ENCODE measurements at regions not wholly inside any gene's neighbourhood (a gene's known extent, or its start where the extent isn't known, plus 50 kb on each side); places are given as distances from the start of the nearest gene placed in this dataset.

DNA sequence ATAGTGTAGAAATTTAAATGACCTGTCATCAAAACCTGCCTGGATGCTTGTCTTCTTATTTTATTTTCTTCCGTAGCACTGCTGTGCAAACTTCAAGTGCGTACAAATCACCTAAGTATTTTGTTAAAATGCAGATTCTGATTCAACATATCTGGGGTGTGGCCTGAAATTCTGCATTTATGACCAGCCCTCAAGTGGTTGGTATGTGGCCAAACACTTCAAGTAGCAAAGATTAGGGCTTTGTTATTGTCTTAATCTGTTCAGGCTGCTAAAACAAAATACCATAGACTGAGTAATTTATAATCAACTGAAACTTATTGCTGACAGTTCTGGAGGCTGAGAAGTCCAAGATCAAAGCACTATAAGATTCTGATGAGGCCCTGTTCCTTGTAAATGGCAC lies 97.6 kb upstream of the LRRC3B start:
- DNase-seq (ENCODE audit: low read depth) = no peak

DNA sequence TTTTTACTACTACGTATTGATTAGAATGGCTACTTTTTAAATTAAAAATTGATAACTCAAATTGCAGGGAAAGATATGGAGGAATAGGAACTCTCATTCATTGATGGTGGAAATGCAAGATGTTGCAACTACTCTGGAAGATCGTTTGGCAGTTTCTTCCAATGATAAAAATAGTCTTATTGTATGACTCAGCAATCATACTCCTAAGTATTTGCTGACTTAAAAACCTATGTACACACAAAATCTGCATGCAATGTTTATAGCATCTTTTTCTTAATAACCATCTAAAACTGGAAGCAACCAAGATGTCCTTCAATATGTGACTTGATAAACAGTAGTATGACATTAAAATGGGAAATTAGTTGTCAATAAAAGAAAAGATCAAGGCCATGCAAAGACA lies 87.4 kb upstream of the LRRC3B start:
- no peak for DNase-seq (ENCODE audit: low read depth)

DNA sequence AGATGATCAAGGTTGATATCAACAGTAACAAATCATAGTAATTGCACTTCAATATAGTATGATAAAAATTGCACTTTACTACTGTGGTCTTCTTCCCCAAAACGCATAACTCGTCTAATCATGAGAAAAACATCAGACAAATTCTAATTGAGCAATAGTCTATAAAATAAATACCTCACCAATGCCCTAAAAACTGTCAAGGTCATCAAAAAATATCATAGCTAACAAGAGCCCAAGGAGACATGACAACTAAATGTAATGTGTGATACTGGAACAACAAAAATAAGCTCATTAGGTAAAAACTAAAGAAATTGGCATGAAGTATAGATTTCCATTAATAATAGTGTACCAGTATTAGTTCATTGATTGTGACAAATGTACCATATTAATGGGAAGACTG lies 85.6 kb upstream of the LRRC3B start:
- no peak for DNase-seq (ENCODE audit: low read depth)

- no peak for DNase-seq (ENCODE audit: low read depth)
Measured at GRCh38 chr3:26550413-26550812, 72.2 kb upstream of the LRRC3B start.

DNA sequence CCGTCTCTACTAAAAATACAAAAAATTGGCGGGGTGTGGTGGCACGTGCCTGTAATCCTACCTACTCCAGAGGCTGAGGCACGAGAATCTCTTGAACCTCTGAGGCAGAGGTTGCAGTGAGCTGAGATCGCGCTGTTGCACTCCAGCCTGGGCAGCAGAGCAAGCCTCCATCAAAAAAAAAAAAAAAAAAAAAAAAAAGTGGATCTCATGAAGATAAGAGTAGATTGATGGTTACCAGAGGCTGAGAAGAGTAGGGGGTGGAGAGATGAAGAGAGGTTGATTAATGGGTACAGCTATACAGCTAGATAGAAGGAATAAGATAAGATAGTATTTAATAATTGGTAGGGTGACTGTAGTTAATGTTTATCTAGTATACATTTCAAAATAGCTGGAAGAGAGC lies 65.9 kb upstream of the LRRC3B start:
- no peak for DNase-seq (ENCODE audit: low read depth)

- DNase-seq (ENCODE audit: low read depth) = no peak
Measured at GRCh38 chr3:26558257-26558656, 64.3 kb upstream of the LRRC3B start.

DNA sequence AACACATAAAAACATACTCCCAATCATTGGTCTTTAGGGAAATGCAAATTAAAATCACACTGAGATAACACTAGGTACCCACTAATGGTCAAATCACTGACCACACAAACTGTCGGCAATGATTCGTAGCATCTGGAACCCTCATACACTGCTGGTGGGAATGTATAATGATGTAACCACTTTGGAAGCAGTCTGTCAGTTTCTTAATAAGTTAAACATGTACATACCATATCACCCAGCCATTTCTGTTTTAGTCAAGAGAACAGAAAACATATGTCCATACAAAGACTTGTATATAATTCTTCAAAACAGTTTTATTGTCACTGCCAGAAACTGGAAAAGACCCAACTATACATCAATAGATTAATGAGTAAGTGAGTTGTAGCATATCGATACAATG lies 63.3 kb upstream of the LRRC3B start:
- no peak for DNase-seq (ENCODE audit: low read depth)

- DNase-seq (ENCODE audit: low read depth) = no peak
Measured at GRCh38 chr3:26560081-26560480, 62.5 kb upstream of the LRRC3B start.

DNA sequence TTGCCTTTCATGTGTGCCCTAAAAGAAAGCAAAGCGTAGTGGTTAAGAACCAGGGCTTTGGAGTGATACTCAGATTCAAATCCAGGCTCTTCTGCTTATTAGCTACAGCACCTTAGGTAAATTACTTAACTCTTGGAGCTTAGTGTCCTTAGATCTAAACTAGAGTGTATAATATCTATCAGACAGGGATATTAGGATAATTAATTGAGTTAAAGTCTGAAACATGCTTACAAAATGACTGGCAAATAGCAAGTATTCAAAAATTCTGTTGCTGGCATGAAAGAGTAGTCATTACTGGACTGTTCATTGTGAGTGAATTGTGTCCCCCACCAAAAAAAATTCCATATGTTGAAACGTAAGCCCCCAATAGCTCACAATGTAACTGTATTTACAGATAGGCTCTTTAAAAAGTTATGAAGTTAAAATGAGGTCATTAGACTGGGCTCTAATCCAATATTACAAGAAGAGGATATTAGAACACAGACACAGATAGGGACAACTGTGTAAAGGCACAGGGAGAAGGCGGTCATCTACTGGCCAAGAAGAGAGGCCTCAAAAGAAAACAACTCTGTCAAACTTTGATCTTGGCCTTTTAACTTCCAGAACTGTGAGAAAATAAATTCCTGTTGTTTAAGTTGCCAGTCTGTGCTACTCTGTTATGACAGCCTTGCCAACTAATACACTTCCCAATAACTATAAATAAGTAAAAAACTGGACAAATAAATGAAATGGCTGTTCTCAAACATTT lies 60.4 kb upstream of the LRRC3B start:
- no peak for DNase-seq (ENCODE audit: low read depth)
